ENCODE measurements at regions not wholly inside any gene's neighbourhood (a gene's known extent, or its start where the extent isn't known, plus 50 kb on each side); places are given as distances from the start of the nearest gene placed in this dataset.

DNA sequence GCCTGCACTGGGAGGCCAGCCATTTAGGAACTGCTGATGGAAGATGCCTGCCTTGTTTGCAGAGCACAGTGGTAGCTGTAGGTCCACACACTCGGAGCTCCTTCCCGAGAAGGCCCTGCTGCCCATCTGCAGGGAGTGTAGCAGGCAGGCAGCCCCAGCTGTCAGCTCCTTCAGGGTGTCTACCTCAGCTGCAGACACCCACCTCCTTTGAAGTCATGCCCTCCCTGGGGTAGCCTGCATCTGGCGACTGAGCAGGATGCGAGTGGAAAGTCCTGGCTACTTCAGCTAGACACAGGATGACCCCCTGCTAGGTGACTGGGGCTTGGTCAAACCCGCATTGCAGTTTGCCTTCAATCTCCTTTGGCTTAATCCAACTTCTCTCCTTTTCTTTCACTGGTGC, 93.2 kb upstream of the TLE3 start:
- TF ChIP-seq TAF1 (IDR thresholded peaks at IDR 0.05; ENCODE audit: low read depth), result no peak
- TF ChIP-seq FOXM1 (IDR thresholded peaks at IDR 0.05; ENCODE audit: borderline replicate concordance, low read depth), result no peak
- TF ChIP-seq ZBTB7A (IDR thresholded peaks at IDR 0.05; ENCODE audit: low read depth), result no peak
- no peak for TF ChIP-seq EGR1 (IDR thresholded peaks at IDR 0.05)
- TF ChIP-seq, protein P1, sequence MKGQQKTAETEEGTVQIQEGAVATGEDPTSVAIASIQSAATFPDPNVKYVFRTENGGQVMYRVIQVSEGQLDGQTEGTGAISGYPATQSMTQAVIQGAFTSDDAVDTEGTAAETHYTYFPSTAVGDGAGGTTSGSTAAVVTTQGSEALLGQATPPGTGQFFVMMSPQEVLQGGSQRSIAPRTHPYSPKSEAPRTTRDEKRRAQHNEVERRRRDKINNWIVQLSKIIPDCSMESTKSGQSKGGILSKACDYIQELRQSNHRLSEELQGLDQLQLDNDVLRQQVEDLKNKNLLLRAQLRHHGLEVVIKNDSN (IDR thresholded peaks at IDR 0.05), result no peak
- TF ChIP-seq TCF12 (IDR thresholded peaks at IDR 0.05; ENCODE audit: low read depth), result no peak
- no peak for TF ChIP-seq CREB1 (IDR thresholded peaks at IDR 0.05; ENCODE audit: low read depth)

DNA sequence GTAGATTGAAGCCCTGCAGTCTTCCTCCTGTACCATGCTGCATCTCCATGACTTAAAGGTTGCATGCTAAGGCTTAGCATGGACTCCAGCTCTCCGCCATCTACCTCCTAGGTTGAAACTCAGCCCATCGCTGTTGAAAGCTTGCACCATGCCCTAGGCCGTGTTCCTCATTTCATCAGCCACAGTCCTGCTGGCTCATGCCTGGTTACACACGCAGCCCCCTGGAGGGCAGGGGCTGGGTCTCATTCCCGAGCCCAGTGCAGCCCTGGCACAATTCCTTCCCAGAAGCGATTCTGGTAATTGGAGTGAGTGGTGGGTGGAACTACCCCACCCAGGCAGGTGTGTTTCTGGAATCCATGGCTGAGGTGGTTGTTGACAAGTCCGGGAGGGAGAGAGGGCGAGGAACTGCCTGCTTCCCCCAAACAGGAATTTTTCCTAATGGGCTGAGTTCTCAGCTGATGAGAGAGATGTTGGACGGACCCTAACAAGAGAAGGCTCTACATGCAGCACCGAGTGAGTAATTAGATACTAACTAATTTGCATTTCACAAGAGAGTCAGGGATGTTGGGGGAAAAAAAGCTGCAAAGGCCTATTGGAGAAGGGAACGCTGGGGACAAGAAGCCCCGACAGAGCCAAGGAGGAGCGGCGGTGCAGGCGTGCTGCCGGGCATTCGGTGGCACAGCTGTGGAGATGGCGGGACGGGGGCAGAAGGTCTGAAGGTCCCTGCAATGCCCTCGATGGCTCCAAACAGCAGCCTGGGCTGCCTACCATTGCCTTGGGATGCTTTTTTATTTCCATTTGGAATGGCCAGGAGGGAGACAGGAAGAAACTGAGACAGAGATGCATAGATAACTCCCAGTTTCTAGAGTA, 92.3 kb upstream of the TLE3 start:
- no peak for TF ChIP-seq NFIC (IDR thresholded peaks at IDR 0.05)
- no peak for TF ChIP-seq CREB1 (IDR thresholded peaks at IDR 0.05; ENCODE audit: low read depth)
- no peak for TF ChIP-seq EP300 (IDR thresholded peaks at IDR 0.05; ENCODE audit: borderline replicate concordance)
- TF ChIP-seq CEBPB (IDR thresholded peaks at IDR 0.05), result no peak
- no peak for TF ChIP-seq FOXM1 (IDR thresholded peaks at IDR 0.05; ENCODE audit: borderline replicate concordance, low read depth)
- no peak for TF ChIP-seq YY1 (IDR thresholded peaks at IDR 0.05; ENCODE audit: low read depth)
- TF ChIP-seq, protein P2, sequence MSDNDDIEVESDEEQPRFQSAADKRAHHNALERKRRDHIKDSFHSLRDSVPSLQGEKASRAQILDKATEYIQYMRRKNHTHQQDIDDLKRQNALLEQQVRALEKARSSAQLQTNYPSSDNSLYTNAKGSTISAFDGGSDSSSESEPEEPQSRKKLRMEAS (IDR thresholded peaks at IDR 0.05), result no peak
- TF ChIP-seq, protein P1 (IDR thresholded peaks at IDR 0.05), result no peak
- no peak for TF ChIP-seq RAD21 (IDR thresholded peaks at IDR 0.05; ENCODE audit: low read depth)
- TF ChIP-seq, protein P3, sequence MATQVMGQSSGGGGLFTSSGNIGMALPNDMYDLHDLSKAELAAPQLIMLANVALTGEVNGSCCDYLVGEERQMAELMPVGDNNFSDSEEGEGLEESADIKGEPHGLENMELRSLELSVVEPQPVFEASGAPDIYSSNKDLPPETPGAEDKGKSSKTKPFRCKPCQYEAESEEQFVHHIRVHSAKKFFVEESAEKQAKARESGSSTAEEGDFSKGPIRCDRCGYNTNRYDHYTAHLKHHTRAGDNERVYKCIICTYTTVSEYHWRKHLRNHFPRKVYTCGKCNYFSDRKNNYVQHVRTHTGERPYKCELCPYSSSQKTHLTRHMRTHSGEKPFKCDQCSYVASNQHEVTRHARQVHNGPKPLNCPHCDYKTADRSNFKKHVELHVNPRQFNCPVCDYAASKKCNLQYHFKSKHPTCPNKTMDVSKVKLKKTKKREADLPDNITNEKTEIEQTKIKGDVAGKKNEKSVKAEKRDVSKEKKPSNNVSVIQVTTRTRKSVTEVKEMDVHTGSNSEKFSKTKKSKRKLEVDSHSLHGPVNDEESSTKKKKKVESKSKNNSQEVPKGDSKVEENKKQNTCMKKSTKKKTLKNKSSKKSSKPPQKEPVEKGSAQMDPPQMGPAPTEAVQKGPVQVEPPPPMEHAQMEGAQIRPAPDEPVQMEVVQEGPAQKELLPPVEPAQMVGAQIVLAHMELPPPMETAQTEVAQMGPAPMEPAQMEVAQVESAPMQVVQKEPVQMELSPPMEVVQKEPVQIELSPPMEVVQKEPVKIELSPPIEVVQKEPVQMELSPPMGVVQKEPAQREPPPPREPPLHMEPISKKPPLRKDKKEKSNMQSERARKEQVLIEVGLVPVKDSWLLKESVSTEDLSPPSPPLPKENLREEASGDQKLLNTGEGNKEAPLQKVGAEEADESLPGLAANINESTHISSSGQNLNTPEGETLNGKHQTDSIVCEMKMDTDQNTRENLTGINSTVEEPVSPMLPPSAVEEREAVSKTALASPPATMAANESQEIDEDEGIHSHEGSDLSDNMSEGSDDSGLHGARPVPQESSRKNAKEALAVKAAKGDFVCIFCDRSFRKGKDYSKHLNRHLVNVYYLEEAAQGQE (IDR thresholded peaks at IDR 0.05; ENCODE audit: low read depth), result no peak
- TF ChIP-seq TAF1 (IDR thresholded peaks at IDR 0.05; ENCODE audit: low read depth), result no peak

DNA sequence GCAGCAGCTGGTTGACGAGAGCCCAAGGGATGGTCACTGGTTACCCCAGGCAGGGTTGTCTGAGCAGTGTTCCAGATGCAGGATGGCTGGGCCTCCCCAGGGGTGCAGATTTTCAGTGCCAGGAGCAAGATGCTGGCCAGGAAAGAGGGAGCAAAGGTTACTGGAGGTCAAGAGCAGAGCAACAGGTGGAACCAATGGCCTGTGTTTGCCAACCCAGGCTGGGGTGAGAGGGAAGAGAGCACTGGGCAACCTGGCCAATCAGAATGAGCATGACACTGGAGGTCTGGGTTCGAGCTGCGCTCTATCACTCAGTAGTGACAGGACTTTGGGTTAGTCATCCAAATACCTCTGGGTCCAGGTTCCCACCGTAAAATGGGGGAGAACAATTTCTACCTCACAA, 90.6 kb upstream of the TLE3 start:
- TF ChIP-seq TAF1 (IDR thresholded peaks at IDR 0.05; ENCODE audit: low read depth) (no peak), CREB1 (IDR thresholded peaks at IDR 0.05; ENCODE audit: low read depth) (no peak), ZBTB7A (IDR thresholded peaks at IDR 0.05; ENCODE audit: low read depth) (no peak), TCF12 (IDR thresholded peaks at IDR 0.05; ENCODE audit: low read depth) (no peak), EP300 (IDR thresholded peaks at IDR 0.05; ENCODE audit: borderline replicate concordance) (no peak), FOXM1 (IDR thresholded peaks at IDR 0.05; ENCODE audit: borderline replicate concordance, low read depth) (no peak), YY1 (IDR thresholded peaks at IDR 0.05; ENCODE audit: low read depth) (no peak), NFIC (IDR thresholded peaks at IDR 0.05) (no peak), CEBPB (IDR thresholded peaks at IDR 0.05) (no peak), EGR1 (IDR thresholded peaks at IDR 0.05) (no peak)
- TF ChIP-seq, protein P1 (IDR thresholded peaks at IDR 0.05), result no peak
- TF ChIP-seq, protein P3 (IDR thresholded peaks at IDR 0.05; ENCODE audit: low read depth), result no peak

DNA sequence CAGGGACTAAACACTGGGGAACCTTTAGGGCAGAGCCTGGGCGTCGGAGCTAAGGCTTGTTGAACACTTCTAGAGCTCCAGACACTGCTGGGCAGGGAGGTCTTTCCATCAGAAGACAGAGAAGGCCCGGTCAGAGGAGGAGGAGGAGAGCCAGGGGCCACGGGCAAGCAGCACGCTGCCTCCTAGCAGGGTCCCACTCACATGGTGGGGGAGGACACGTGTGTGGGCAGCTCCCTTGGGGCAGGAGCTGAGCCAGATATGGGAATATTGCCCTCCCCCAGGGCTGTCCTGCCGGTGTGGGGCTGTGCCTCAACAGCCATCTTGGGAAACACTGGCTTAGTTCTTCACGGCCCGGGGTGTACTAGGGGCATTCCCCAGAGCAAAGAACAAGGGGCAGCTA, 89.6 kb upstream of the TLE3 start:
- no peak for TF ChIP-seq YY1 (IDR thresholded peaks at IDR 0.05; ENCODE audit: low read depth)
- TF ChIP-seq TAF1 (IDR thresholded peaks at IDR 0.05; ENCODE audit: low read depth), result no peak
- TF ChIP-seq EGR1 (IDR thresholded peaks at IDR 0.05), result no peak
- no peak for TF ChIP-seq FOXM1 (IDR thresholded peaks at IDR 0.05; ENCODE audit: borderline replicate concordance, low read depth)
- no peak for TF ChIP-seq RAD21 (IDR thresholded peaks at IDR 0.05; ENCODE audit: low read depth)
- no peak for TF ChIP-seq CREB1 (IDR thresholded peaks at IDR 0.05; ENCODE audit: low read depth)
- TF ChIP-seq CEBPB (IDR thresholded peaks at IDR 0.05), result no peak
- no peak for TF ChIP-seq TEAD4 (IDR thresholded peaks at IDR 0.05)
- no peak for TF ChIP-seq EP300 (IDR thresholded peaks at IDR 0.05; ENCODE audit: borderline replicate concordance)

DNA sequence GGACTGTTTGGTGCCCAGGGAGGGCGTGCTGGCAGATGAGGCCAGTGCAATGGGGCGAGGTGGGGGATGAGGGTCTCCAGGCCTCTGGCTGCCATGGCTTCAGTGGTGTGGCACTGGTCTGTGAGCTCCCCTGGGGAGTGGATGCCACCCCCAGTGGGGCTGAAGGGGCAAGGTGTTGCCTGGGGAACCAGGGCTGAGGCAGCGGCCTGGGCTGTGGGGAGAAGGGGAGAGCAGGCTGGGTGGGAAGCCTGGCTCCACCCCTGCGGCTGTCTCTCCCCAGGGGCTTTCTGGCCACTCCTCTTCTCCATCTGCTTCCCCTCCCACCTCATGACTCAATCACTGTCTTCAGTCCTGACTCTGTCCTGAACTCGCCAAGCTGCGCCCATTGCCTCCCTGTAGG, 88.4 kb upstream of the TLE3 start:
- TF ChIP-seq YY1 (IDR thresholded peaks at IDR 0.05; ENCODE audit: low read depth) (no peak), TCF12 (IDR thresholded peaks at IDR 0.05; ENCODE audit: low read depth) (no peak), TAF1 (IDR thresholded peaks at IDR 0.05; ENCODE audit: low read depth) (no peak), EGR1 (IDR thresholded peaks at IDR 0.05) (no peak), RAD21 (IDR thresholded peaks at IDR 0.05; ENCODE audit: low read depth) (no peak), TEAD4 (IDR thresholded peaks at IDR 0.05) (no peak), ZBTB7A (IDR thresholded peaks at IDR 0.05; ENCODE audit: low read depth) (no peak), EP300 (IDR thresholded peaks at IDR 0.05; ENCODE audit: borderline replicate concordance) (no peak), CREB1 (IDR thresholded peaks at IDR 0.05; ENCODE audit: low read depth) (no peak), FOXM1 (IDR thresholded peaks at IDR 0.05; ENCODE audit: borderline replicate concordance, low read depth) (no peak), NFIC (IDR thresholded peaks at IDR 0.05) (no peak)
- TF ChIP-seq, protein P2 (IDR thresholded peaks at IDR 0.05), result no peak
- TF ChIP-seq, protein P1 (IDR thresholded peaks at IDR 0.05), result no peak
- TF ChIP-seq, protein P3 (IDR thresholded peaks at IDR 0.05; ENCODE audit: low read depth), result no peak

Measured in Ishikawa (cell line).